Suprapubic skin (tissue), 4 donors: ENCODE measurements at regions not wholly inside any gene's neighbourhood (a gene's known extent, or its start where the extent isn't known, plus 50 kb on each side); places are given as distances from the start of the nearest gene placed in this dataset.

Experiments
- DNase-seq, 2 donors: peaks; one replicate each; pipeline ENCODE4 v3.0.0-alpha.2; 2019; ENCODE audit warnings: low spot score in 2 of 2
- H3K27ac ChIP-seq: fragments of 200-600 bp; sonication (generic); one replicate; pipeline ENCODE4 v1.5.1; 2019
- H3K27me3 ChIP-seq: fragments of 200-600 bp; sonication (generic); one replicate; pipeline ENCODE4 v1.5.1; 2019
- H3K36me3 ChIP-seq: fragments of 200-600 bp; sonication (generic); one replicate; pipeline ENCODE4 v1.5.1; 2019
- H3K4me1 ChIP-seq: fragments of 200-600 bp; sonication (generic); one replicate; pipeline ENCODE4 v1.5.1; 2019
- H3K4me3 ChIP-seq: fragments of 200-600 bp; sonication (generic); one replicate; pipeline ENCODE4 v1.5.1; 2019; ENCODE audit warnings: mild to moderate bottlenecking
- H3K9me3 ChIP-seq: fragments of 200-600 bp; sonication (generic); one replicate; pipeline ENCODE4 v1.5.1; 2019
- CTCF ChIP-seq, 2 donors: fragments of 200-600 bp in 1 of 2; fragments of 450-650 bp in 1 of 2; sonication (generic) in 1 of 2; IDR thresholded peaks; one replicate each; pipeline ENCODE4 v1.5.1; 2016 to 2019; ENCODE audit warnings: antibody characterized with exemption in 2 of 2, mild to moderate bottlenecking in 1 of 2, moderate library complexity in 1 of 2
- EP300 ChIP-seq: sonication (generic); formaldehyde crosslinking; IDR thresholded peaks from one replicate; pipeline ENCODE4 v1.6.1; 2017; ENCODE audit warnings: antibody characterized with exemption
- POLR2A ChIP-seq, 2 donors: fragments of 450-650 bp; IDR thresholded peaks; one replicate each; pipeline ENCODE4 v1.6.1; 2017; ENCODE audit warnings: antibody characterized with exemption in 2 of 2, mild to moderate bottlenecking in 2 of 2, moderate library complexity in 2 of 2
- POLR2AphosphoS5 ChIP-seq, 3 donors: sonication (generic); formaldehyde crosslinking; IDR thresholded peaks; one replicate each; pipeline ENCODE4 v1.6.1; 2017; ENCODE audit warnings: antibody characterized with exemption in 3 of 3
- WGBS: methylation state at CpG from one replicate; pipeline ENCODE4 v1.1.5; 2018; 5-methylcytosine and 5-hydroxymethylcytosine counted together

GRCh38 chr2:47645246-47645645 is 74.5 kb upstream of the KCNK12 start:
- Histone ChIP-seq H3K4me3 (no peak overlapping the region), H3K27ac (no peak overlapping the region), H3K9me3 (no peaks in the 10 kb centered on the region), H3K27me3 (no peaks in the 10 kb centered on the region), H3K36me3 (no peaks in the 10 kb centered on the region), H3K4me1 (no peaks in the 10 kb centered on the region)
- 65% methylated on average over 1 of the region's 1 CpG for WGBS
- DNase-seq: no peak
- TF ChIP-seq POLR2AphosphoS5 (IDR thresholded peaks at IDR 0.05): no peak

GRCh38 chr2:47644351-47644750 is 73.6 kb upstream of the KCNK12 start:
- Histone ChIP-seq H3K36me3 (no peaks in the 10 kb centered on the region), H3K4me3 (no peak overlapping the region), H3K27ac (no peak overlapping the region), H3K4me1 (no peaks in the 10 kb centered on the region), H3K9me3 (no peaks in the 10 kb centered on the region), H3K27me3 (no peaks in the 10 kb centered on the region)
- TF ChIP-seq POLR2AphosphoS5 (IDR thresholded peaks at IDR 0.05) (no peak), EP300 (no peak), CTCF (IDR thresholded peaks at IDR 0.05) (no peak), POLR2A (IDR thresholded peaks at IDR 0.05) (no peak)
- no peak for DNase-seq
- WGBS: 89% methylated on average over 3 of the region's 4 CpGs

DNA sequence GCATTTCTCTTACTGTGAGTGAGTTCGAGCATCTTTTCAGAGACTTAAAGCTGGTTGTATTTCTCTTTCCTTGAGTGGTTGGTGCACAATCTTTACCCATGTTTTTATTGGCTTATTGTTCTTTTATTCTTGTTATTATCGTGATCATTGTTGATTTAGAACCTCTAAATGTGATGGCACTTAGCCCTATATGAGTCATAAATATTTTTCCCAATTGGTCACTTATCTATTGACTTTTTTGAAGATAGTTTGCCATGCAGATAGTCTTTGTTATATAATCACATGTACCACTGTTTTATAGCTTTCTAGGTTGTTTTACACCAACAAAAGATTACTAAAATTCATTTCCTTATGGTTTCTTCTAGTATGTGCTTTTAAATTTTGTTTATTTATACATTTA is 70.6 kb upstream of the KCNK12 start:
- Histone ChIP-seq H3K4me1 (no peaks in the 10 kb centered on the region), H3K36me3 (no peaks in the 10 kb centered on the region), H3K4me3 (no peak overlapping the region), H3K9me3 (no peaks in the 10 kb centered on the region), H3K27ac (no peak overlapping the region), H3K27me3 (no peaks in the 10 kb centered on the region)
- TF ChIP-seq CTCF (IDR thresholded peaks at IDR 0.05) (no peak), POLR2A (IDR thresholded peaks at IDR 0.05) (no peak), POLR2AphosphoS5 (IDR thresholded peaks at IDR 0.05) (no peak), EP300 (no peak)
- 68% methylated on average over 2 of the region's 2 CpGs for WGBS
- no peak for DNase-seq

DNA sequence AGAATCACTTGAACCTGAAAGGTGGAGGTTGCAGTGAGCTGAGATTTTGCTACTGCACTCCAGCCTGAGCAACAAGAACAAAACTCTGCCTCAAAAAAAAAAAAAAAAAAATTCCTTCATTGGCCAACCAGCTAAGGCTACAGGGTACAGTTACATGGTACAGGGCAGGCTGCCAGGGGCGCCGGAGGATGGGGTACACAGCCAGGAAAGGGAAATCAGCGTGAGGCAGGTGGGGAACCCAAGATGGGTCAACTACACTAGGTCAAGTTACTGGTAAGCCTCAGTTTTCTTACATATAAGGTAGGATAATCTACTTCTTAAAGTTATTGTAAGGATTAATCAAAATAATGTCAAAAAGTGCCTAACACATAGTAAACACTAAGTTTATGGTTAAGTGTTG is 69.6 kb upstream of the KCNK12 start:
- TF ChIP-seq EP300 (no peak), POLR2AphosphoS5 (IDR thresholded peaks at IDR 0.05) (no peak), CTCF (IDR thresholded peaks at IDR 0.05) (no peak), POLR2A (IDR thresholded peaks at IDR 0.05) (no peak)
- H3K36me3 ChIP-seq: no peaks in the 10 kb centered on the region
- H3K27me3 ChIP-seq: no peaks in the 10 kb centered on the region
- no peaks in the 10 kb centered on the region for H3K9me3 ChIP-seq
- DNase-seq: no peak
- no peak overlapping the region for H3K27ac ChIP-seq
- 75% methylated on average over 3 of the region's 3 CpGs for WGBS
- H3K4me3 ChIP-seq: no peak overlapping the region
- H3K4me1 ChIP-seq: no peaks in the 10 kb centered on the region

GRCh38 chr2:47639467-47639866 is 68.7 kb upstream of the KCNK12 start:
- H3K4me1 ChIP-seq: no peaks in the 10 kb centered on the region
- no peaks in the 10 kb centered on the region for H3K36me3 ChIP-seq
- DNase-seq: no peak
- H3K27ac ChIP-seq: no peak overlapping the region
- TF ChIP-seq EP300 (no peak), POLR2AphosphoS5 (IDR thresholded peaks at IDR 0.05) (no peak), POLR2A (IDR thresholded peaks at IDR 0.05) (no peak), CTCF (IDR thresholded peaks at IDR 0.05) (no peak)
- H3K27me3 ChIP-seq: no peaks in the 10 kb centered on the region
- no peaks in the 10 kb centered on the region for H3K9me3 ChIP-seq
- WGBS: 86% methylated on average over 4 of the region's 4 CpGs
- no peak overlapping the region for H3K4me3 ChIP-seq

DNA sequence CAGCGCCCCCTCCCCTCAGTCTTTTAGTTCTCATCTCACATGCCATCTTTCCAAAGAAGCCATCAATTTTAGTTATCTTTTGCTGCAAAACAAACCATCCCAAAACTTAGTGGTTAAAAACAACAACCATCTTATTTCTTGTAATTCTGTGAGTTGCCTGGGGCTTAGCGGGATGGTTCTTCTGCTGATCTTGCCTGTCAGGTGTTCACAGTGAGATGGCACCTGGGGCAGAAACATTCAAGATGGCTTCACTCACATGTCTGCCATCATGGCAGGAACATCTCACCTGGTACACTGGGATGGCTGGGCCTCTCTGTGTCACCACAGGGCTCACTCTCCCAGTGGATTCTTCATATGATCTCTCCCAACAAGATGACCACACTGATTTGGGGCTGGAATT is 67.6 kb upstream of the KCNK12 start:
- H3K36me3 ChIP-seq: no peaks in the 10 kb centered on the region
- H3K4me3 ChIP-seq: no peak overlapping the region
- H3K9me3 ChIP-seq: no peaks in the 10 kb centered on the region
- 95% methylated on average over 2 of the region's 2 CpGs for WGBS
- TF ChIP-seq CTCF (IDR thresholded peaks at IDR 0.05) (no peak), POLR2AphosphoS5 (IDR thresholded peaks at IDR 0.05) (no peak), POLR2A (IDR thresholded peaks at IDR 0.05) (no peak), EP300 (no peak)
- H3K27me3 ChIP-seq: no peaks in the 10 kb centered on the region
- no peak for DNase-seq
- no peak overlapping the region for H3K27ac ChIP-seq
- H3K4me1 ChIP-seq: no peaks in the 10 kb centered on the region
